Osteocyte (in vitro differentiated cells): ENCODE measurements at regions not wholly inside any gene's neighbourhood (a gene's known extent, or its start where the extent isn't known, plus 50 kb on each side); places are given as distances from the start of the nearest gene placed in this dataset.

Experiments used
- DNase-seq: peaks from one replicate; pipeline ENCODE4 v3.0.0; 2021; ENCODE audit warnings: mixed read lengths; ENCODE audit not compliant: unreplicated experiment; ENCODE audit errors: extremely low spot score
- H3K27ac Mint-ChIP-seq: one replicate; pipeline ENCODE4 v1.8.0; 2021; ENCODE audit warnings: mild to moderate bottlenecking, mixed read lengths; ENCODE audit not compliant: unreplicated experiment
- H3K27me3 Mint-ChIP-seq: one replicate; pipeline ENCODE4 v1.8.0; 2021; ENCODE audit warnings: mixed read lengths; ENCODE audit not compliant: unreplicated experiment
- H3K36me3 Mint-ChIP-seq: one replicate; pipeline ENCODE4 v1.8.0; 2021; ENCODE audit warnings: mixed read lengths; ENCODE audit not compliant: unreplicated experiment
- H3K4me1 Mint-ChIP-seq: one replicate; pipeline ENCODE4 v1.8.0; 2021; ENCODE audit warnings: mixed read lengths; ENCODE audit not compliant: unreplicated experiment
- H3K4me3 Mint-ChIP-seq: one replicate; pipeline ENCODE4 v1.8.0; 2021; ENCODE audit warnings: mild to moderate bottlenecking, moderate library complexity, mixed read lengths; ENCODE audit not compliant: unreplicated experiment
- H3K9me3 Mint-ChIP-seq: one replicate; pipeline ENCODE4 v1.8.0; 2021; ENCODE audit warnings: mixed read lengths; ENCODE audit not compliant: unreplicated experiment
- CTCF ChIP-seq: fragments of 200-600 bp; sonication (generic); IDR thresholded peaks from 2 replicates; pipeline ENCODE4 v1.5.0; 2021; ENCODE audit warnings: antibody characterized with exemption, mild to moderate bottlenecking, moderate library complexity

- H3K27ac Mint-ChIP-seq = no peak overlapping the region
- peaks cover 14% of the 10 kb centered on the region for H3K9me3 Mint-ChIP-seq
- H3K27me3 Mint-ChIP-seq = no peaks in the 10 kb centered on the region
- H3K36me3 Mint-ChIP-seq = no peaks in the 10 kb centered on the region
- H3K4me3 Mint-ChIP-seq = no peak overlapping the region
- no peak for TF ChIP-seq CTCF
- DNase-seq = no peak
- H3K4me1 Mint-ChIP-seq = no peaks in the 10 kb centered on the region
Observed at GRCh38 chr11:23653071-23653675, 792.9 kb upstream of the CCDC179 start.

GRCh38 chr11:23668324-23668723, 808.0 kb upstream of the CCDC179 start:
- TF ChIP-seq CTCF = no peak
- H3K27me3 Mint-ChIP-seq = no peaks in the 10 kb centered on the region
- no peak for DNase-seq
- no peak overlapping the region for H3K27ac Mint-ChIP-seq
- H3K4me3 Mint-ChIP-seq = no peak overlapping the region
- no peaks in the 10 kb centered on the region for H3K36me3 Mint-ChIP-seq
- H3K9me3 Mint-ChIP-seq = peaks cover 5% of the 10 kb centered on the region
- peaks cover 5% of the 10 kb centered on the region for H3K4me1 Mint-ChIP-seq

GRCh38 chr11:23673366-23673765, 813.1 kb upstream of the CCDC179 start:
- H3K36me3 Mint-ChIP-seq = peaks cover 2% of the 10 kb centered on the region
- H3K9me3 Mint-ChIP-seq = peaks cover 6% of the 10 kb centered on the region
- H3K27me3 Mint-ChIP-seq = no peaks in the 10 kb centered on the region
- H3K4me1 Mint-ChIP-seq = peaks cover 5% of the 10 kb centered on the region
- H3K4me3 Mint-ChIP-seq = no peak overlapping the region
- no peak overlapping the region for H3K27ac Mint-ChIP-seq
- TF ChIP-seq CTCF = no peak
- DNase-seq = no peak

GRCh38 chr11:23674866-23675265, 814.6 kb upstream of the CCDC179 start:
- Mint-ChIP-seq H3K27me3 (no peaks in the 10 kb centered on the region), H3K4me3 (no peak overlapping the region), H3K27ac (no peak overlapping the region), H3K4me1 (peaks cover 5% of the 10 kb centered on the region), H3K9me3 (peaks cover 6% of the 10 kb centered on the region), H3K36me3 (peaks cover 2% of the 10 kb centered on the region)
- TF ChIP-seq CTCF = no peak
- no peak for DNase-seq

- peaks cover 2% of the 10 kb centered on the region for H3K36me3 Mint-ChIP-seq
- H3K4me3 Mint-ChIP-seq = no peak overlapping the region
- no peak for TF ChIP-seq CTCF
- H3K9me3 Mint-ChIP-seq = peaks cover 6% of the 10 kb centered on the region
- H3K27me3 Mint-ChIP-seq = no peaks in the 10 kb centered on the region
- DNase-seq = no peak
- H3K27ac Mint-ChIP-seq = no peak overlapping the region
- H3K4me1 Mint-ChIP-seq = no peaks in the 10 kb centered on the region
Observed at GRCh38 chr11:23679041-23679440, 817.8 kb upstream of the LUZP2 start.
